ENCODE measurements at regions not wholly inside any gene's neighbourhood (a gene's known extent, or its start where the extent isn't known, plus 50 kb on each side); places are given as distances from the start of the nearest gene placed in this dataset.
A peak's percentile ranks its signal among the peaks of the same experiment; 100 is the strongest.

GRCh38 chr5:21694567-21694966 is 1158.6 kb downstream of the CDH12 start:
- DNase-seq, result no peak

GRCh38 chr5:21693591-21693990 is 1159.6 kb downstream of the CDH12 start:
- DNase-seq, result no peak

GRCh38 chr5:21689587-21689986 is 1163.6 kb downstream of the CDH12 start:
- no peak for DNase-seq

- DNase-seq, result no peak
Measured at GRCh38 chr5:21688655-21689054, 1164.5 kb downstream of the CDH12 start.

GRCh38 chr5:21687621-21688020 is 1165.5 kb downstream of the CDH12 start:
- no peak for DNase-seq

GRCh38 chr5:21686706-21687105 is 1166.4 kb downstream of the CDH12 start:
- DNase-seq, result no peak

- no peak for DNase-seq
Measured at GRCh38 chr5:21685522-21685921, 1167.6 kb downstream of the CDH12 start.

GRCh38 chr5:21684992-21685391 is 1168.2 kb downstream of the CDH12 start:
- no peak for DNase-seq

- no peak for DNase-seq
Measured at GRCh38 chr5:21681911-21682310, 1171.2 kb downstream of the CDH12 start.

- no peak for DNase-seq
Measured at GRCh38 chr5:21680641-21681040, 1172.5 kb downstream of the CDH12 start.

- DNase-seq, result no peak
Measured at GRCh38 chr5:21680196-21680595, 1172.9 kb downstream of the CDH12 start.

- DNase-seq, result no peak
Measured at GRCh38 chr5:21678526-21678925, 1174.6 kb downstream of the CDH12 start.

- DNase-seq, result no peak
Measured at GRCh38 chr5:21672911-21673310, 1180.2 kb downstream of the CDH12 start.

- no peak for DNase-seq
Measured at GRCh38 chr5:21672360-21672759, 1180.8 kb downstream of the CDH12 start.

- no peak for DNase-seq
Measured at GRCh38 chr5:21665524-21665923, 1187.6 kb downstream of the CDH12 start.

GRCh38 chr5:21663082-21663481 is 1190.1 kb downstream of the CDH12 start:
- no peak for DNase-seq

GRCh38 chr5:21661184-21661583 is 1192.0 kb downstream of the CDH12 start:
- DNase-seq, result no peak

GRCh38 chr5:21654556-21654955 is 1198.6 kb downstream of the CDH12 start:
- DNase-seq, result no peak

GRCh38 chr5:21649969-21650368 is 1203.2 kb downstream of the CDH12 start:
- peak; percentile 1 for DNase-seq

GRCh38 chr5:21646469-21646868 is 1206.7 kb downstream of the CDH12 start:
- no peak for DNase-seq

GRCh38 chr5:21644032-21644431 is 1209.1 kb downstream of the CDH12 start:
- DNase-seq, result no peak

GRCh38 chr5:21642312-21642711 is 1210.8 kb downstream of the CDH12 start:
- DNase-seq, result no peak

- DNase-seq, result no peak
Measured at GRCh38 chr5:21623831-21624230, 1229.3 kb downstream of the CDH12 start.

- no peak for DNase-seq
Measured at GRCh38 chr5:21615195-21615765, 1237.9 kb downstream of the CDH12 start.

GRCh38 chr5:21613971-21614488 is 1239.1 kb downstream of the CDH12 start:
- no peak for DNase-seq

Measured in NCI-H1092 (cell line).